ENCODE measurements at regions not wholly inside any gene's neighbourhood (a gene's known extent, or its start where the extent isn't known, plus 50 kb on each side); places are given as distances from the start of the nearest gene placed in this dataset.

DNA sequence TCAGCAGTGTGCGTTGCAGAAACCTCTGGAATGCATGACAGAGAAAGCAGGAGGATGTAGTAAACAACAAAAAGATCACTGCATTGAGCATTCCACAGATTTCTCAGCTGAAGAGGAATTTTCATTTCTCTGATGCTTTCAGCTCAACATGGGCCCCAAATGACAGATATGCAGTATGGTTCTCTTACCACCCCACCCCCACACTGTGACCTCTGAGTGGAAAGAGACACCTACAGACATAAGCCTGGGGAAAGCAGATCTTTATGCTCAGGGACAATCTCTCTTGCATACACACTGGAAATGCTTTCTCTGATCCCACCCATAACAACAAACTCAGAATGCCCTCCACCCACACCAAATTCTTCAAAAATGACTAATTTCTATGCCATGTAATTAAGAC is 983.7 kb upstream of the LCORL start:
- FAIRE-seq = no peak

DNA sequence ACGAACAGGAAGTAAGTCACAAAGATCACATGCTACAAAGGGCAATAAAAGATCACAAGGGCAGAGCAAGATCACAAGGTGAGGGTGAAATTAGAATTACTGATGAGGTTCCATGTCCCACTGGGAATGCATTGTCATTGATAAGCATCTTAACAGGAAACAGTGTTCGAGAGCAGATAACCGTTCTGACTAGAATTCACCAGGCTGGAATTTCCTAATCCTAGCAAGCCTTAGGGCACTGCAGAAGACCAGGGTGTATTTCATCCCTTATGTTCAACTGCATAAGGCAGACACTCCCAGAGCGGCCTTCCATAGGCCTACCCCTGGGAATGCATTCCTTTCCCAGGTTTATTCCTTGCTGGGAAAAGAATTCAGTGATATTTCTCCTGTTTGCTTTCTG is 980.6 kb upstream of the LCORL start:
- no peak for FAIRE-seq

DNA sequence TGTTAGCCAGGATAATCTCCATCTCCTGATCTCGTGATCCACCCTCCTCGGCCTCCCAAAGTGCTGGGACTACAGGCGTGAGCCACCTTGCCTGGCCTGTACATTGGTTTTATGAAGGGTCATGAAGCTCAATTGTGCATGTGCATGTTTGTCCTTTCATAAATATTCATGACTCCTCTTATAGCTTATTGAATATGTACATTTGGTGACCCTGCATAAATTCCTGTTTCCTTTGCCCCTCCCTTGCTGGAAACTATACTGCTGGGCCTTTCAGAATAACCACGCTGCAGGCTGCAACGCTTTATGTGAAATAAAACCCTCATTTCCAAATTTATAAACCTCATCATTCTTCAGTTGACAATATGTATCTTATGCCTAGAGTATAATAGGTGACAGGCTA is 978.0 kb upstream of the LCORL start:
- FAIRE-seq = no peak

DNA sequence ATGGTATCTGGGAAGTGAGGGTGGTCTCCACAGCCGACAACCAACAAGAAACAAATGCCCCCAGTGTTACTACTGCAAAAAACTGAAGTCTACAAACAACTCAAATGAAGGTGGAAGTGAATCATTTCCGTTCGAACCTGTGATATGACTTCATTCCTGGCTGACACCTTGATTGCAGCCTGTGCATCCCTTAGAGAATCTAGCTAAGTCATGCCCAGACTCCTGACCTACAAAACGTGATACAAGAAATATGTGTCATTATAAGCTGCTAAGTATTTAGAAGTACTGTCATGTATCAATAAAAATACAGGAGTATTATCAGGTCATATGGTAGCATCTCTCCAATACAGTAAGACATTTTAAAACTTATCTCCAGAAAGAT is 959.7 kb upstream of the LCORL start:
- no peak for FAIRE-seq

DNA sequence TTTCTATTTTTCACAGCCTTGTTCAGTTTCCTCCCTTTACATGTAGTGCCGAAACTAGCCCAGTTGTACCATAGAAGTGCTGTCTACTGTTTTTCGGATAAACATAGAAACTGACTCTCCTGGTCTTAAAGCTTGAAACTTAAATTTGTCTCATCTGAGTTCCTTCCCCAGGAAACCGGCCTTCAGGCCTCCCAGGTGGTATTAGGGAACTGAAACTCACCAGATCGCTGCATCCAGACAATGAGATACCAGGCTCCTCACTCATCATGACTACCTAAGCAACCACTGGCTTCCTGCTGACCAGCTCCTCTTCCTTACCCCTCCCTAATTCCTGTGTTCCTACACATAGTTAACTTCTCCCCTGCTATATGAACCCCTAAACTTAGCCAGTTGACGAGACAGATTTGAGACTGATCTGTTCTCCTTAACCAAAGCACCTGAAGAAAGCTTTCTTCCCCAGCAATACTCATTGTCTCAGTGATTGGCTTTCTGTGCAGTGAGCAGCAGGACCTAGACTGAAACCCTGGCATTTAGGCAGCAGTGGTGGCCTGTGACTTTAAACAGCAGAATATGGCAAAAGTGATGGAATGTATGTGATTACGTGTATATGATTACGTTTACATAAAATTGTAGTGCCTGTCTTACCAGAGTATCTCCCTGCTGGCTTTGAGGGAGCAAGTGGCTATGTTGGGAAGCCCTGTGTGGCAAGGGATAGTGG is 959.1 kb upstream of the LCORL start:
- no peak for FAIRE-seq

DNA sequence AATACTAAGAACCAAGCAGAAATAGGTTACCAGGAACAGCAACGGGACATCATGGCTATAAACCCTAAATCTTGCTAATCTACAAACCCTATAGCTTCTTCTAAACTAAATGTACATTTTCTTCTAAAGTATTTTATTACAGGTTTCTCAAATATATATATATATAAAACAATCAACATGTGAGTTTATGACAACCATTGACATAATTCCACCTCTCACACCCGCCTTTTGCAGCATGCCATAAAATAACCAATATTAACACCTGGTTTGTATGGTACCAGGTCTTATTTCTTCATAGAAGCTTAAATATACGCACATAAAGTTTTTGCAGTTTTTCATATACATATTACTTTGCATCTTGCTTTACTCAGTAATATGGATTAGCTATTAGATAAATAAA is 955.3 kb upstream of the LCORL start:
- no peak for FAIRE-seq

DNA sequence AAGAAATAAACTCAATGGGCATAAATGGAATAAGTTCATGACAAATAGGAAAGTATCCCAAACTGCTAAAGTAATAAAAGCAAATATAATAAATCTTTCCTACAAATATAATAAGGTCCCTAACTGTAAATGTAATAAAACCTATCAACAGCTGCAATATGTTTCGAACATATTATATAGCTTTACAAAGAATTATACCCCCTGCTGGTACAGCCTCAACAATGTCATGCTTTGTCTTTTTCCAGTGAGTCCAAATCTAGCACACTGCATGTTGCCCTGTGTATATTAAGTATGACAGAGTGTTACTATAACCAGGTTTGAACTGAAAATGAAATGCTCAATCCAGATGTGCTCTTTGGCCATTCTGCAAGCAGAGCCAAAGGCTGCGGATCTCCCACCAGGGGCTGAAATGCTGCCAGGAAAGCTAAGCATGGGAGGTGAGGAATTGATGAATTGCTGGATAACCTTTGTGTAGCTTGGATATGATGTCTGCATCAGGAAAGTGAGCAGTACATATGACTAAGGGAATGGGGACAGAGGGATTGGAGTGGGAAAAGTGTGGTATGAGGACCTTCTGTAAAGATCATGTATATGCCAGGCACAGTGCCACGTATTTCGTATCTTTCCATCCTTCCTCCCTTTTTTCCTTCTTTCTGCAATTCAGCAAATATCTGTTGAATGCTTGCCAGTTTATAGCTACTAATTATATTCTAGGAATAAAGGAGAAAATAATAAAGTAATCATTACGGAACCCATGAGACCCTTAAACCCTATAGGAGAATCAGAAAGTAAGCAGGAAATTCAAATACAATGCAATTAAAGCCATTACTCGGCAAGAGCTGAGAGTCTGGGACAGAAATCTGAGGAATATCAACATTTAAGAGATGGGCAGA is 954.6 kb upstream of the LCORL start:
- FAIRE-seq = no peak

DNA sequence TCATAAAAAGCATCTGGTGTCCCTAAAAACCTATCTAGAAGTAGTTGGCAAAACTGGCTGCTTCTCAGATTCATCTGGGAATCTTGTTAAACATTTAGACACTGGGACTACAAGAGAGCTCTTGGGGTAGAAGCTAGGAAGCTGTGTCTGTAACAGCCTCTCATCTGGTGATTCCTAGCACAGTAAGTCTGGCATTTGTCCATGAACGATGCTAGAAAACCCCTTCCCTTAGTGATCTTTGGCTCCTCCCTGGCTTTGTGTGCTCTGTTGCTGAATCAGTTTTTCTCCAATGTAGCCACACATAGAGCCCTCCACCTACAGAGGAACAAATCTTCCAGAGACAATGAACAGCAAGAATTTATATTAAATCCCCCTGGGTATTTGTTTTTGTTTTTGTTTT is 951.7 kb upstream of the LCORL start:
- FAIRE-seq = no peak

DNA sequence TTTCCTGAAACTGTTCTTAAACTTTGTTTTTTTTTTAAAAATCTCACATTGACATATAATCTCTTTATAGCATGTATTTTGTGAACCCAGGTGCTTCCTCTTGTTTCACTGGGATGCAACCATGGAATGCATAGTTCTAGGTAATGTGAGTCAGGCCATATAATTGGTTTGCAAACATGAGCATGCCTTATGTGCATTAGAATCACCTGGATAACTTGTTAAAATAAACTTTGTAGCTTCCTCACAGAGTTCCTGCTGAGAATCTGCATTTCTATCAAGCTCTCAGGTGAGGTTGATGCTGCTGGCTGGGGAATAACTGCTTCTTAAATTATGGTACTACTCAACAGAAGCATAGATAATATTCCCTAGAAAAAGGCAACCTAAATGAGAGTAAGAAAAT is 940.3 kb upstream of the LCORL start:
- no peak for FAIRE-seq

DNA sequence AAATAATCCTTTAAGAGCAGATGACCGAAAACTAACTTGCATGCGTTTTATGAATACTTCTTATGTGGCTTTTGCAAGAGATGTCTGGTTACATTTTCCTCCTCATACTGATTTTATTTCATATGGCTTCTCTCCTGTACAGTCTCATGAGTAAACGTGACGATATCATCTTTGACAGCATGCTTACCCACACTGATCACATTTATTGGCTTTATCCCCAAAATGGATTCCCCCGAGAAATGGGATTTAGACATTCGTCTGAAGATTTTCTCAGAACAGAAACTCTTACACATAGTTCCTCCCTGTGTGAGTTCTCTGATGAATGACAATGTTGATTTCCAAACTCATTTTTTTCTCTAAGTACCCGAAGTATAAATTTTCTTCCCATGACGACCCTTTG is 939.7 kb upstream of the LCORL start:
- FAIRE-seq = no peak

DNA sequence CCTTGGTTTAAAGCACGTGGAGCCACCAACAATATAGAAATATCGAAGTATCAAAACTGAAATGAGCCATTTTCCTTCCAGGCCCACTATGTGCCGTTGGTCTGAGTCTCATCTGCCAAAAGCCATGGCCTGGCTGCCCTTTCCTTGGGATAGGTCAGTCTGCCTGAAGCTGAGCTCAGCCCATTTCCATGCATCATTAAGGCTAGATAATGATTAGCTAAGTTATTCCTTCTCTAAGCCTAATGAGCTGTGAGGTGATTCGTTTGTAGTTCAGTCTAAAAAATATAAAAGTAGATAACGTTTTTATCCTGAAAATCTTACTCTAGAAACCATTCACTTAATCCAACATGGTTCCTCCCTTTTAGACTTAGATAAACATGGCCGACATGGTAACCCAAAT is 936.2 kb upstream of the LCORL start:
- no peak for FAIRE-seq

DNA sequence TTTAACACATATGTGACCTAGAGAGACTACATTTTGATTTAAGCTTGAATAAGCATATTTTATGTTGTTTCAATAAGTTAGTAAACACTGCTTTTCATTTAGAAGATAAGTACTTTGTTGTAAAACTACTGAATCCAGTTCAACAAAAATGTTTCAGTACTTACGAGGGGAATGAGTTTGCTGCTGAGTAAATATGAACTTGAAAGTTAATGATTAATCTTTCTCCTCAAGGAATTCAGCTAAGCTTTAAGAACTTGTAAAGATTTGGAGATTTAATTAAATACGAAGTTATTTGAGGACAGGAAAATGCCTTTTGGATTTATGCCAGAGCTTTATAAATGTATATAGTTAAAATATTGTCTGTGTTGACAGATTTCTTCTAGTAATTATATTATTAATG is 933.0 kb upstream of the LCORL start:
- peak; percentile 75 for FAIRE-seq

DNA sequence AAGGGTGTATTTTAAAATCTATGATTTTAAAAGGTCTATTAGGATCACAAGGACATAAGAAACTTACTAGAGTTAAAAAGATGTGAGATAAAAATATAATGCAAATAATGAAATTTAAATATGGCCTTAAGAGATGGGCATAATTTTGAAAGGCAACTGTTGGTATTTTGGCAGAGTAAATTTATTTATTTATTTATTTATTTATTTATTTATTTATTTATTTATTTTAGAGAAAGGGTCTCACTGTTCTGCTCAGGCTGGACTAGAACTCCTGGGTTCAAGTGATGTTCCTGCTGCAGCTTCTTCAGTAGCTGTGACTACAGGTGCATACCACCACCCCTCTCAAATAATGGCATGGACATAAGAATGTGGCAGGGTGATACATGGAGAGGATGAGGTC is 932.1 kb upstream of the LCORL start:
- no peak for FAIRE-seq

DNA sequence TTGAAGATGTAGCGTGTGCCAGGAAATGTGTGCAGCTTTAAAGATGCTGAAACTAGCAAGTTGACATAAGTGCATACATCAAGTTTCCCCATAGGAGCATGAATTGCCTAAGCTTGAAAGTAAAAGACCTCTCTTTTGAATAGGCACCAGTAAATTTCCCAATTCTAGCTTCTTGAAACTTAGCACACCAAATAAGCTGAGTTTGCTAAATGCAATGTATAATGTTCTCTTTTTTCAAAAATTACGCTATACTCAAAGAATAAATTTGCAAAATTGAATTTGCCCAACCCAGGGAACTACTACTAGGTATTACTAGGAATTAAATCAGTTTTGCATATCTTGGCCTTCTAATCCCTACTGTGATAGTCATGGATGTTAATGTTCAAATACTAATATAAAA is 923.9 kb upstream of the LCORL start:
- FAIRE-seq = no peak

DNA sequence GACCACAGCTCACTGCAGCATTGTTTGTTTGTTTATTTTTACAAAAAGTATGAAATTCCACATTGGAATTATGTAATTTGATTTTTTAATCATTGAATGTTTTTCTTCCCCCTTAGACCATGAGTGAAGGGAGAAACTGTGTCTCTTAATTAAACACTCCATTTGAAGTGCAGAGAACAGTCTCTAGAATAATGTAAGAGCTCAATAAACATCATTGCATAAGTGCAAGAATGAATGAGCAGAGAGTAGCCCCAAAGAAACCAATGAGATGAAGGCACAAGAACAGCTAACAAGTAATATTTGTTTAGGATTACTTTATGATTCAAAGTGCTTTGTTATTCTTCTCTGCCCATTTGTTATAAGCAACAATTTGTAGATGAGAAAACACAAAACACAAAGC is 921.3 kb upstream of the LCORL start:
- FAIRE-seq = no peak

DNA sequence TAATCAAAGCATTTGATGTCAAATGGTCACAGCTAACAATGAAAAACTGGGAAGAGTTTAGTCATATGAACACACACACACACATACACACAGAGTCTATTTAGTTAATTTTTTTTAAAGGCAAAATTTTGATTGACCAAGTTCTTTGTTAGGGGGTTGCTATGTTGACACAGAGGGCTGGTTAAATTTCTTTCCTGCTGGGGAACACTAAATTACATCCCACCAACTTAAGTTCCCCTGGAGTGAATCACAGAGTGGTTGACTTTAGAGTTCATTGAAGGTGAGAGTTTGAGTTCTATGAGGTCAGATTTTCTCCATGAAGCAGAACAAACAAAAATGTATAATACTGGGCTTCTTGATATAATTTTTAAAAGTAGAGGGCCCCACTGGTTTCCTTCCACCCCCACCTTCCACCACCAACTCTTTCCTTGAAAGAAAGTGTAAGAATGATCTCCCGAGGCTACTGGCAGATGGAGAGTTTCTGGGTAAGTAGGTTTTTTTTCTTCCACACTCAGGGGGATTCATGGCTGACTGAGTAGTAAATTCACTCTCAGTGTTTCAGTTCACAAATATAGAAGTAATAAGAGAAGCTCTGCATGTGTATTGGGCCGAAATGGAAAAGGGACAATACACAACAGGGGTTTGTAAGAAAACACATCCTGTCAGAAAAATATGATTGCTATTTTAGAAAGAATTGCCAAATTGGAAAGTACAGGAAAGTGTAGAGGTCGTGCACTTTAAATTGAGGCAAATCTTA is 917.0 kb upstream of the LCORL start:
- no peak for FAIRE-seq

DNA sequence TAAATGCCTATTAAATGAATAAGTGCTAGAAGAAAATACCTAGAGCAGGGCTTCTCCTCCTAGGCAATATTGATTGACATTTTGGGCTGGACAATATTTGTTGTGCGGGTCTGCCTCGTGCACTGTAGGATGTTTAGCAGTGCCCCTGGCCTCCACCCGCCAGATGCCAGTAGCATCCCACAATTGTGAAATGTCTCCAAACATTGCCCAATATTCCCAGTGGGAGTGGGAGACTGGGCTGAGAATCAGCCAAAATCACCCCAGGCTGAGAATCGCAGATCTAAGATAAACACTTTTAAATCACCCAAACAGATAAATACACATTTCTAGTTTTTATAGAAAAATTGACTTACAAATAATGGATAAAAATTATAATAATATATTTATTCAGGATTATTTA is 916.2 kb upstream of the LCORL start:
- FAIRE-seq = no peak

DNA sequence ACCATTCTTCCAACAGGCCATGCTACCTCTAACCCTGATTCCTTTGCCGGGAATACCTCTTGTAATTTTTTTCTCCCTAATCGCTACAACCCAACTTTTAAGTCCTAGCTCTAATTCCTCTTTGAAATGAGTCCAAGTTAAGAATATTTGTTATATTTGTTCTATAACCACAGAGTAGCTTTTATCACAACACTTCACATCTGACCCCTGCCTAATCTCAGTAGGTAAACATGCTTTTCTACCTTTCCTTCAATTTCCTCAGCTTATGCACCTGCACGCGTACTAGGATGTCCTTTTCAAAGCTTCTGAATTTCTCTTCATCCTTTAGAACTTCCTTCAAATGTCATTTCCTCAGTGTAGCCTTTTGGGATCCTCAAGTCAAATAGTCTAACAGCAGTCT is 915.5 kb upstream of the LCORL start:
- no peak for FAIRE-seq

DNA sequence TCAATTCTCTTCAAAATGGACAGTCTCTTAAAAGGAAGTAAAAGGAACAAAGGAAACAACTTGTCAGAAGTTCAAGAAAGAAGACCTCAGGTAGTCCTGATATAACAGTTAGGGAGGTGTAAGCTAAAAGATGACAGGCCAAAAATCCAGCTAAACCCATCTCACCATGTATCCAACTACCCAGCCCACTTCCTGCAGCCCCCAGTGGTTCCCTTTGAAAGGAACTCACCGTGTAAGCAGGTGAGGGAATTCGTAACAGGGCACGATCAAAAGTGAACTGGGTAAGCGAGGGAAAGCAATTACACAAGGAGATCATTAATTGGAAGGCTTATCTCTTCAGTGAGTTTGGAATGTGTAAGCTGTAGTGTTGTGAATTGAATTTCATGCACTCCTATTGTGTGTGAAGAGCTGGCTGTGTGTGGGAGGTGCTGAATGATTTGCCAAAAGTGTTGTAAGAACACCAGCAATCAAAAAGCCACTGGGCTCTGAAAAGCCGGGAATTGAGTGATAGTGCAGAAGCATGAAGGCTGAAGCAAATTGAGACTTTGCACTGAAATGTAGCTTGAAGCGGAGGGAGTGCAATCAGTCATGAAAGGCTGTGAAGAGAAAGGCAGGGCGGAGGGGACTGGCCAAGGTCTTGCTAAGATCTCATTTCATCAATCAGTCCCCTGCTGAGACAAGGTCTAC is 914.2 kb upstream of the LCORL start:
- no peak for FAIRE-seq

DNA sequence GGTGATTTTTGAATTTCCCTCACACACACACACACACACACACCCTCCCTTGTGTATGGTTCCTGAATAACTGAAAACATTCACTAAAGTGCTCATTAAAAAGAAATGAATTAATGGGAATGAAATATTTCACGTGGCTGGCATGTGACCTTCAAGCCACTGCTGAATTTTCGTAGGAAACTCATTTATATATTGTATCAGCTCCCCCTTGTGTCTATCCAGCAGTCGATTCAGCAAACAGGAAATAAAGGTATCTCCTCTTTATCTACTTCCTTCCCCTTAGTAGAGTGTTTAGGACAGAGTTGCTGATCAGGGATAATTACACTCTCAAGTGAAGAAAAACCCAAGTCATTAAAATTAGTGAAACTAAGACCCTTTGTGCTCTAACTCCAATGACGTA is 912.6 kb upstream of the LCORL start:
- FAIRE-seq = no peak

DNA sequence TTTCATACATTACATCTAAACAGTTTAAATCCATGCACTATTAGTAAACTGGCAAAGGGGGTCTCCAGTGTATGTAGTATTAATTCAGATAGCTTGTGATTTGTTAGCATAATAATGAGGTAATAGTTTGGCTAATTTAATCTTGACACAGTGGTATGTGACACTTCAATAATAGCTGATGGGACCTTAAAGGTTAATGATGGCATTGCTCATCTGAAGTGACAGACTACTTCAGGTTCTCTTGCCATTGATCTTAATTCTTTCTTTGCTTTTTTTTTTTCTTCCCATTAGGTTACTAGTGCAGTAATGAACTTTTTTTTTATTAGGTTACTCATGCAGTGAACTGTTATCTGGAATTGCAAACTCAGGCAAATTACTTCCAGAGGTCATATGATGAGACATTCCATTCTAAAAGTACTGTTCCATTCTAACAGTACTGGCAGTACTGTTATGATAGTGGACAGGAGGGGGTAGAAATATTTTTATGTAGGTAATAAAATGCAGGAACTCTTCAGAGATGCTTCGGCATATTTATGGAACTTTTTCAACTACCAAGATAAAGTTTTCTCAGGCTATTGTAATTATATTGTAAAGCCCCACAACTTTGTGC is 911.3 kb upstream of the LCORL start:
- FAIRE-seq = no peak

DNA sequence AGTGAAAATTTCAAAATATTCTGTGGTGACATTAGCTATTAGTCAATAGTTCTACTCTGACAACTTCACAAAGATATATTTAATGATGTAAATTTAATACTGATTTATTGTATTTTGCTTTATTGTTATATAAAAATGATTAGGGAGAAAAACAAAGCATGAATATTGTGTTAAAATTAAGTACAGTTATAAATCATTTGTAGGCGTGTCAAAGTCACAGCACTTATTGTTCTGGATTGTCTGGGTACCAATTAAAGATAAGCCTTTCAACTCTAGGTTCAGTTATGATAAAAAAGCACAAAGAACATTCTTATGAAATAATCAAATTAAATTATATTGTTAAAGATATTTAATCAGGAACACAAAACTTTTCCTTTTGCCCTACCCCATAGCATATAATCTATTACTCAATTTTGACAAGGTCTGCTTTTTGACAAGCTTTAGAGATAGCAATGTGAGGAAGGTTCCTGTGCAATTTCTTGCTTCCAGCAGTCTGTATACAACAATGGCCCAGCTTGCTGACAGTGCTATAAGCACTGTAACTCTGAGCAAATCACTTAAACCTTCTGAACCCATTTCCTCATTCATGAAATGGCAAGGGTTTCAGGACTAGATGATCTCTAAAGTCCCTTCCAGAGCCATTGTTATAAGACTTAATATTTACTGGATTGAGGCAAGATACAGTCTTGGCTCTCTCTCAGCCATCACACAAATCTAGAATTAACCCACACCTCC is 910.3 kb upstream of the LCORL start:
- FAIRE-seq = no peak
